ENCODE measurements at regions not wholly inside any gene's neighbourhood (a gene's known extent, or its start where the extent isn't known, plus 50 kb on each side); places are given as distances from the start of the nearest gene placed in this dataset.

DNA sequence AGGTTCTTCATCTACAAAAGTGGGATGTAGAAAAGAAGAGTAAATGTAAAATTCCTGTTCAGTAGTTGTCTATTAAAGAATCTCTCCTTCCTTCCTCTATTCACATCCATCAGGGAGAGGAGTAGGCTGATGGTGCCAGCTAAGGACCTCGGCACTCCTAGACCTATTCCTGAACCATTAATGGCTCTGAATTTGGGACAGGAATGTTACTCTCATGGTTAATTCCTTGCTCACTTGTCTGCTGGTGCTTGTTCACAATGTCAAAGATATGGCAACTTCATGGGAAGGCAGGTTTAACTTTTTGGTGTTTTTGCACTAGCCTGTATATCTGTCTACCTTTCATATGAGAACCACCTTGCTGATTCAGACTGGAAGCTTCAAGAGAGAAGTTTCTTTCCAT lies 206.6 kb downstream of the DAD1 start:
- Histone ChIP-seq H3K4me3 (ENCODE audit: control insufficient read depth in 2 of 3, extremely low read depth in 1 of 3, insufficient read depth in 2 of 3, low read depth in 1 of 3, low read length in 3 of 3) (no peak overlapping the region), H4K20me1 (ENCODE audit: control insufficient read depth, extremely low read depth, insufficient read depth, low read length) (no peaks in the 10 kb centered on the region), H3K27ac (ENCODE audit: control insufficient read depth, insufficient read depth, low read length) (no peak overlapping the region), H3K9ac (ENCODE audit: control insufficient read depth, extremely low read depth, insufficient read depth, low read length) (no peak overlapping the region), H3K4me1 (ENCODE audit: control insufficient read depth, extremely low read depth, insufficient read depth, low read length) (no peaks in the 10 kb centered on the region), H3K27me3 (ENCODE audit: control insufficient read depth, extremely low read depth, insufficient read depth, low read length) (peaks cover 13% of the 10 kb centered on the region), H3K79me2 (ENCODE audit: control insufficient read depth, insufficient read depth, low read length) (no peaks in the 10 kb centered on the region), H3K4me2 (ENCODE audit: control insufficient read depth, extremely low read depth, insufficient read depth, low read depth, low read length) (no peak overlapping the region), H3K36me3 (ENCODE audit: control insufficient read depth in 2 of 2, extremely low read depth in 1 of 2, insufficient read depth in 2 of 2, low read length in 2 of 2) (no peaks in the 10 kb centered on the region), H2AFZ (ENCODE audit: control insufficient read depth, low read length) (no peak overlapping the region), H3K9me1 (ENCODE audit: control insufficient read depth, extremely low read depth, insufficient read depth, low read length) (no peaks in the 10 kb centered on the region), H3K9me3 (ENCODE audit: control insufficient read depth, low read depth, low read length) (no peaks in the 10 kb centered on the region)
- no peak for DNase-seq (ENCODE audit: low read depth, low spot score)
- dilution Hi-C loops (cut with MboI; ENCODE audit: extremely low pct_ligation_motif_present, low sequenced_read_pairs): no loop called here
- no peak for FAIRE-seq
- TF ChIP-seq, protein P1, sequence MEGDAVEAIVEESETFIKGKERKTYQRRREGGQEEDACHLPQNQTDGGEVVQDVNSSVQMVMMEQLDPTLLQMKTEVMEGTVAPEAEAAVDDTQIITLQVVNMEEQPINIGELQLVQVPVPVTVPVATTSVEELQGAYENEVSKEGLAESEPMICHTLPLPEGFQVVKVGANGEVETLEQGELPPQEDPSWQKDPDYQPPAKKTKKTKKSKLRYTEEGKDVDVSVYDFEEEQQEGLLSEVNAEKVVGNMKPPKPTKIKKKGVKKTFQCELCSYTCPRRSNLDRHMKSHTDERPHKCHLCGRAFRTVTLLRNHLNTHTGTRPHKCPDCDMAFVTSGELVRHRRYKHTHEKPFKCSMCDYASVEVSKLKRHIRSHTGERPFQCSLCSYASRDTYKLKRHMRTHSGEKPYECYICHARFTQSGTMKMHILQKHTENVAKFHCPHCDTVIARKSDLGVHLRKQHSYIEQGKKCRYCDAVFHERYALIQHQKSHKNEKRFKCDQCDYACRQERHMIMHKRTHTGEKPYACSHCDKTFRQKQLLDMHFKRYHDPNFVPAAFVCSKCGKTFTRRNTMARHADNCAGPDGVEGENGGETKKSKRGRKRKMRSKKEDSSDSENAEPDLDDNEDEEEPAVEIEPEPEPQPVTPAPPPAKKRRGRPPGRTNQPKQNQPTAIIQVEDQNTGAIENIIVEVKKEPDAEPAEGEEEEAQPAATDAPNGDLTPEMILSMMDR (optimal IDR thresholded peaks at IDR 0.05 in 1 of 3, IDR thresholded peaks at IDR 0.05 in 1 of 3, conservative IDR thresholded peaks at IDR 0.05 in 1 of 3; ENCODE audit: extremely low read depth in 1 of 3, insufficient read depth in 2 of 3, low read length in 3 of 3): no peak
- TF ChIP-seq EZH2 (IDR thresholded peaks at IDR 0.05; ENCODE audit: low read length): no peak

DNA sequence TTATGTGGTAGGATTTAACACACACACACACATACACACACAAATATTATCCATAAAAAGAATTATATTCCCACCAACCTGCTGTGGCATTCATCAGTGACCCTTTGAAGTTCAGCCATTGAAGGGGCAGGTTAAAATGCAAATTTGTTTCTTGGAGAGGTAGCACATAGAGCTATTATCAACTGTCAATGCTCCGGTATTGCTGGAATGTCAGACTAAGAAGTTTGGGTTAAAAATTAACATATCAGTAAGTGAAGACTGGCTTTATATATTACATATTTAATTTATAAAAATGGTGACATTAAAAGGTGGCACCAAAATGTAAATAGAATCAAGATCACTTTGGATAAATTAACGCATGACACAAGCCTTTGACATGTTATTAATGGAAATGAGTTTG lies 207.3 kb downstream of the DAD1 start:
- Histone ChIP-seq H3K4me3 (ENCODE audit: control insufficient read depth in 2 of 3, extremely low read depth in 1 of 3, insufficient read depth in 2 of 3, low read depth in 1 of 3, low read length in 3 of 3) (no peak overlapping the region), H3K27me3 (ENCODE audit: control insufficient read depth, extremely low read depth, insufficient read depth, low read length) (peaks cover 13% of the 10 kb centered on the region), H3K36me3 (ENCODE audit: control insufficient read depth in 2 of 2, extremely low read depth in 1 of 2, insufficient read depth in 2 of 2, low read length in 2 of 2) (no peaks in the 10 kb centered on the region), H3K9ac (ENCODE audit: control insufficient read depth, extremely low read depth, insufficient read depth, low read length) (no peak overlapping the region), H3K9me1 (ENCODE audit: control insufficient read depth, extremely low read depth, insufficient read depth, low read length) (no peaks in the 10 kb centered on the region), H3K9me3 (ENCODE audit: control insufficient read depth, low read depth, low read length) (no peaks in the 10 kb centered on the region), H4K20me1 (ENCODE audit: control insufficient read depth, extremely low read depth, insufficient read depth, low read length) (no peaks in the 10 kb centered on the region), H2AFZ (ENCODE audit: control insufficient read depth, low read length) (no peak overlapping the region), H3K4me1 (ENCODE audit: control insufficient read depth, extremely low read depth, insufficient read depth, low read length) (no peaks in the 10 kb centered on the region), H3K27ac (ENCODE audit: control insufficient read depth, insufficient read depth, low read length) (no peak overlapping the region), H3K79me2 (ENCODE audit: control insufficient read depth, insufficient read depth, low read length) (no peaks in the 10 kb centered on the region), H3K4me2 (ENCODE audit: control insufficient read depth, extremely low read depth, insufficient read depth, low read depth, low read length) (no peak overlapping the region)
- TF ChIP-seq EZH2 (IDR thresholded peaks at IDR 0.05; ENCODE audit: low read length): no peak
- TF ChIP-seq, protein P1 (optimal IDR thresholded peaks at IDR 0.05 in 1 of 3, IDR thresholded peaks at IDR 0.05 in 1 of 3, conservative IDR thresholded peaks at IDR 0.05 in 1 of 3; ENCODE audit: extremely low read depth in 1 of 3, insufficient read depth in 2 of 3, low read length in 3 of 3): no peak
- dilution Hi-C loops (cut with MboI; ENCODE audit: extremely low pct_ligation_motif_present, low sequenced_read_pairs): no loop called here
- FAIRE-seq: no peak
- no peak for DNase-seq (ENCODE audit: low read depth, low spot score)
